GM12875 (cell line): ENCODE measurements at regions not wholly inside any gene's neighbourhood (a gene's known extent, or its start where the extent isn't known, plus 50 kb on each side); places are given as distances from the start of the nearest gene placed in this dataset.

Experiments
- H3K4me3 ChIP-seq: one replicate; pipeline ENCODE4 v1.5.1; 2011; ENCODE audit warnings: low read depth, low read length, control low read depth
- TF ChIP-seq, protein P1 (sequence below): IDR thresholded peaks from 2 replicates; pipeline ENCODE4 v1.5.1; 2011; ENCODE audit warnings: low read depth, mild to moderate bottlenecking, control low read depth, inconsistent platforms, low read length, moderate library complexity, borderline replicate concordance; ENCODE audit not compliant: insufficient read depth

- TF ChIP-seq, protein P1, sequence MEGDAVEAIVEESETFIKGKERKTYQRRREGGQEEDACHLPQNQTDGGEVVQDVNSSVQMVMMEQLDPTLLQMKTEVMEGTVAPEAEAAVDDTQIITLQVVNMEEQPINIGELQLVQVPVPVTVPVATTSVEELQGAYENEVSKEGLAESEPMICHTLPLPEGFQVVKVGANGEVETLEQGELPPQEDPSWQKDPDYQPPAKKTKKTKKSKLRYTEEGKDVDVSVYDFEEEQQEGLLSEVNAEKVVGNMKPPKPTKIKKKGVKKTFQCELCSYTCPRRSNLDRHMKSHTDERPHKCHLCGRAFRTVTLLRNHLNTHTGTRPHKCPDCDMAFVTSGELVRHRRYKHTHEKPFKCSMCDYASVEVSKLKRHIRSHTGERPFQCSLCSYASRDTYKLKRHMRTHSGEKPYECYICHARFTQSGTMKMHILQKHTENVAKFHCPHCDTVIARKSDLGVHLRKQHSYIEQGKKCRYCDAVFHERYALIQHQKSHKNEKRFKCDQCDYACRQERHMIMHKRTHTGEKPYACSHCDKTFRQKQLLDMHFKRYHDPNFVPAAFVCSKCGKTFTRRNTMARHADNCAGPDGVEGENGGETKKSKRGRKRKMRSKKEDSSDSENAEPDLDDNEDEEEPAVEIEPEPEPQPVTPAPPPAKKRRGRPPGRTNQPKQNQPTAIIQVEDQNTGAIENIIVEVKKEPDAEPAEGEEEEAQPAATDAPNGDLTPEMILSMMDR, result no peak
- H3K4me3 ChIP-seq, result no peak overlapping the region
These were observed 301.2 kb upstream of the TRIB2 start for GRCh38 chr2:12415536-12415935.

- no peak overlapping the region for H3K4me3 ChIP-seq
- TF ChIP-seq, protein P1, result peak; percentile 48; the same call in 1 of the 2 replicates
These were observed 300.1 kb upstream of the TRIB2 start for GRCh38 chr2:12416600-12416999.

GRCh38 chr2:12417786-12418185, 298.9 kb upstream of the TRIB2 start:
- H3K4me3 ChIP-seq, result no peak overlapping the region
- TF ChIP-seq, protein P1, result no peak

DNA sequence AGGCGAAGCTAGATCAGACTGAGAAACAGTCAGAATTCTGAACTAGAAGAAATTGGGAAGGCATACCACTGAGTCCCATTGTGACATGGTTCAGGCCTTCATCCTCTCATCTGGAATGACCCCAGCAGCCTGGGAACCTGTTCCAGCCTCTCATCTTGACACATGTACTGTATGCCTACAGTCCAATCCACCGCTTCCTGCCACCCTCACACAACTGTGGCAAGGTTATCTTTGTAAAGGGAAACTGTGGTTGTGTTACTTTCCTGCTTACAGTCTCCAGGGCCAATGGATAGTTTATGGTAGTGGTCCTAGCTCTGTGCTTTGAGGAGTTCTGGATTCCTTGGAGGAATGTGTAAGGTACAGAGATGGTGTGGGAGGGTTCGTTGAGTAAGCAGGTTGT, 296.9 kb upstream of the TRIB2 start:
- no peak overlapping the region for H3K4me3 ChIP-seq
- TF ChIP-seq, protein P1, result no peak

- H3K4me3 ChIP-seq, result no peak overlapping the region
- TF ChIP-seq, protein P1, result no peak
These were observed 295.7 kb upstream of the TRIB2 start for GRCh38 chr2:12421046-12421445.

GRCh38 chr2:12424219-12424618, 292.5 kb upstream of the TRIB2 start:
- TF ChIP-seq, protein P1, result no peak
- no peak overlapping the region for H3K4me3 ChIP-seq

GRCh38 chr2:12424809-12425208, 291.9 kb upstream of the TRIB2 start:
- no peak overlapping the region for H3K4me3 ChIP-seq
- TF ChIP-seq, protein P1, result no peak
